Transverse colon (tissue), 4 donors: ENCODE measurements at regions not wholly inside any gene's neighbourhood (a gene's known extent, or its start where the extent isn't known, plus 50 kb on each side); places are given as distances from the start of the nearest gene placed in this dataset.

ENCODE experiments used
- DNase-seq: peaks from one replicate; pipeline ENCODE4 v3.0.0-alpha.2; 2019
- H3K27ac ChIP-seq, 4 donors: fragments of 200-600 bp; sonication (generic); 2 replicates each; pipeline ENCODE4 v1.5.1; 2016 to 2018; ENCODE audit warnings: inconsistent platforms in 4 of 4
- H3K27me3 ChIP-seq: fragments of 200-600 bp; sonication (generic); 2 replicates; pipeline ENCODE4 v1.5.1; 2017; ENCODE audit warnings: inconsistent platforms
- H3K36me3 ChIP-seq, 4 donors: fragments of 200-600 bp; sonication (generic); 2 replicates each; pipeline ENCODE4 v1.5.1; 2017 to 2019; ENCODE audit warnings: inconsistent platforms in 4 of 4
- H3K4me1 ChIP-seq, 4 donors: fragments of 200-600 bp; sonication (generic); 2 replicates each; pipeline ENCODE4 v1.5.1; 2017 to 2020; ENCODE audit warnings: inconsistent platforms in 4 of 4
- H3K4me3 ChIP-seq, 4 donors: fragments of 200-600 bp; sonication (generic); 1 replicate in 1 of 4; 2 replicates in 3 of 4; pipeline versions ENCODE4 v1.5.1 to v1.6.1; 2017 to 2019; ENCODE audit warnings: inconsistent platforms in 4 of 4
- H3K9me3 ChIP-seq, 2 donors: fragments of 200-600 bp; sonication (generic); 2 replicates each; pipeline ENCODE4 v1.5.1; 2017 to 2019; ENCODE audit warnings: inconsistent platforms in 2 of 2
- CTCF ChIP-seq, 5 experiments: fragments of 200-600 bp in 3 of 5; fragments of 450-650 bp in 2 of 5; sonication (generic) in 3 of 5; IDR thresholded peaks; 1 replicate in 2 of 5; 2 replicates in 3 of 5; pipeline ENCODE4 v1.5.1; 2016 to 2017; ENCODE audit warnings: antibody characterized with exemption in 5 of 5, inconsistent platforms in 3 of 5, mild to moderate bottlenecking in 2 of 5, moderate library complexity in 1 of 5
- EP300 ChIP-seq: sonication (generic); formaldehyde crosslinking; IDR thresholded peaks from one replicate; pipeline ENCODE4 v1.6.1; 2017; ENCODE audit warnings: antibody characterized with exemption, low read depth
- POLR2A ChIP-seq: fragments of 450-650 bp; IDR thresholded peaks from one replicate; pipeline ENCODE4 v1.6.1; 2016; ENCODE audit warnings: antibody characterized with exemption, mild to moderate bottlenecking, moderate library complexity
- POLR2AphosphoS5 ChIP-seq, 3 donors: sonication (generic); formaldehyde crosslinking; IDR thresholded peaks; one replicate each; pipeline ENCODE4 v1.6.1; 2016; ENCODE audit warnings: antibody characterized with exemption in 3 of 3
- WGBS, 2 donors: methylation state at CpG; one replicate each; pipeline ENCODE4 v1.1.5; 2018; ENCODE audit warnings: low coverage in 1 of 2; 5-methylcytosine and 5-hydroxymethylcytosine counted together
- in situ Hi-C, 4 donors: fragments of 200-750 bp; cut with MboI; loops; one replicate each; pipeline versions ENCODE4 v1.15.0 to v1.15.1; 2017; ENCODE audit warnings: low sequenced_read_pairs in 3 of 4, low pct_ligation_motif_present in 1 of 4, low pct_unique_long_range_greater_than_20kb in 1 of 4
- intact Hi-C: fragments of 100-400 bp; cut with DNase I; formaldehyde crosslinking; loops from one replicate; pipeline ENCODE4 v1.15.1; 2023; ENCODE audit warnings: low total_unique reads

DNA sequence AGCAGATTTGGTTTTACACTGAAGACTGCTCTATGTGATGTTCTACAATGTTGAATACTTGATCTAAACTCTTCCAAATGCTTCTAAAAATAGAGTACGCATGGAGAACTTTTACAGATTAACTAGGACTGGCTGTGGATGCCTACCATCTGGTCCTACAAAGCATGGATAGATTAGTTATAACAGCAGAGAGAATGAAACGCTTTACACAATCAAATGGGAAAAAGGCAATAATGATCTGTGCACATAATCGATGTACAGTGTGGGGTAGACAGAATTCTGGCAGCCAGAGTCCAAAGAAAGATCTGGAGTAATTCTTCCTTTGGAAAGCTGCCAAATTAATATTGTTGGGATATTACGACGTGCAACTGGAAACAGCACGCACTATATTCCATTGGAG lies 1885.5 kb upstream of the PRR20A start:
- in situ Hi-C loops (no loop called here), intact Hi-C loops (no loop called here)
- Histone ChIP-seq H3K4me3 (no peak overlapping the region), H3K4me1 (no peaks in the 10 kb centered on the region), H3K9me3 (no peaks in the 10 kb centered on the region), H3K36me3 (no peaks in the 10 kb centered on the region), H3K27ac (no peak overlapping the region), H3K27me3 (no peaks in the 10 kb centered on the region)
- 66 to 74% methylated on average over 6 of the region's 6 CpGs for WGBS, 2 donors
- no peak for DNase-seq
- TF ChIP-seq CTCF (IDR thresholded peaks at IDR 0.05) = no peak
- TF ChIP-seq POLR2A = no peak
- no peak for TF ChIP-seq EP300
- TF ChIP-seq POLR2AphosphoS5 (IDR thresholded peaks at IDR 0.05) = no peak

DNA sequence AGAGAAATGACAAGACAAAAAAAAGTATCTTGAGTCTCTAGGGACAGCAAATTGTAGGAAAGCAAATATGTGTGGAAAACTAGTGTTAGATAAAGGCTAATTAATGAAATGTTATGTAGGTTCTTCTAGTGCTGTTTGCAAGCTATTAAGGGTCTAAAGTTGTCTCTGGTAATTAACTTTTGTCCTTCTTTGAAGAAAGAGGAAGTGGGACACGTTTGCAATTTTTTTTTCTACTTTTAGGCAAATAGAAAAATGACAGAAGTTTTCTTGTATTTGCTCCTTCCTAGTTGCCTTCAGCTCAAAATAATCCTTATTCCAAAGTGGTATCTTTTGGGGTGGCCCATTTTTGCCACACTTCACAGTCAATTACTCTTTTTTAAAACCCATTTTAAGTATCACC lies 1877.7 kb upstream of the PRR20A start:
- Histone ChIP-seq H3K27ac (no peak overlapping the region), H3K27me3 (no peaks in the 10 kb centered on the region), H3K4me3 (no peak overlapping the region), H3K9me3 (no peaks in the 10 kb centered on the region), H3K4me1 (no peaks in the 10 kb centered on the region), H3K36me3 (no peaks in the 10 kb centered on the region)
- DNase-seq = no peak
- TF ChIP-seq POLR2A = no peak
- TF ChIP-seq EP300 = no peak
- TF ChIP-seq POLR2AphosphoS5 (IDR thresholded peaks at IDR 0.05) = no peak
- no peak for TF ChIP-seq CTCF (IDR thresholded peaks at IDR 0.05)
- intact Hi-C loops (no loop called here), in situ Hi-C loops (no loop called here)
- 14 to 20% methylated on average over 1 of the region's 1 CpG for WGBS, 2 donors

GRCh38 chr13:55266644-55267043 lies 1874.1 kb upstream of the PRR20A start:
- in situ Hi-C loops = no loop called here
- DNase-seq = no peak
- WGBS, 2 donors = 42 to 54% methylated on average over 2 of the region's 2 CpGs
- TF ChIP-seq CTCF (IDR thresholded peaks at IDR 0.05) (no peak), EP300 (no peak), POLR2A (no peak), POLR2AphosphoS5 (IDR thresholded peaks at IDR 0.05) (no peak)
- no peaks in the 10 kb centered on the region for H3K4me1 ChIP-seq
- H3K36me3 ChIP-seq = no peaks in the 10 kb centered on the region
- no peak overlapping the region for H3K4me3 ChIP-seq
- H3K27ac ChIP-seq = no peak overlapping the region
- no peaks in the 10 kb centered on the region for H3K27me3 ChIP-seq
- H3K9me3 ChIP-seq = no peaks in the 10 kb centered on the region
- intact Hi-C loops = no loop called here

GRCh38 chr13:55298201-55298600 lies 1842.5 kb upstream of the PRR20A start:
- intact Hi-C loops (no loop called here), in situ Hi-C loops (no loop called here)
- no peaks in the 10 kb centered on the region for H3K4me1 ChIP-seq
- no peaks in the 10 kb centered on the region for H3K9me3 ChIP-seq
- DNase-seq = no peak
- no peak overlapping the region for H3K27ac ChIP-seq
- no peak overlapping the region for H3K4me3 ChIP-seq
- no peaks in the 10 kb centered on the region for H3K36me3 ChIP-seq
- 89 to 100% methylated on average over 1 of the region's 1 CpG for WGBS, 2 donors
- TF ChIP-seq POLR2AphosphoS5 (IDR thresholded peaks at IDR 0.05) (no peak), CTCF (IDR thresholded peaks at IDR 0.05) (no peak)
- no peaks in the 10 kb centered on the region for H3K27me3 ChIP-seq
